ENCODE measurements at regions not wholly inside any gene's neighbourhood (a gene's known extent, or its start where the extent isn't known, plus 50 kb on each side); places are given as distances from the start of the nearest gene placed in this dataset.

- no peak for TF ChIP-seq CTCF (IDR thresholded peaks at IDR 0.05)
- TF ChIP-seq POLR2A (IDR thresholded peaks at IDR 0.05): no peak
These were observed 85.1 kb upstream of the UFM1 start for GRCh38 chr13:38264363-38265131.

All from uterus (tissue), 2 donors.